HEK293 (cell line): ENCODE measurements at regions not wholly inside any gene's neighbourhood (a gene's known extent, or its start where the extent isn't known, plus 50 kb on each side); places are given as distances from the start of the nearest gene placed in this dataset.

Source experiments
- CTCF ChIA-PET: fragments of 350-600 bp; formaldehyde crosslinking; extraction: SDS; loops from one replicate; lab custom pipeline; 2021; ENCODE audit warnings: antibody characterized with exemption; lab: Yijun Ruan, JAX
- POLR2A ChIA-PET: fragments of 300-600 bp; formaldehyde crosslinking; extraction: SDS; loops from one replicate; lab custom pipeline; 2020; ENCODE audit warnings: antibody characterized with exemption, inconsistent platforms; lab: Yijun Ruan, JAX
- H3K27ac ChIP-seq: fragments of 200-500 bp; sonication (Bioruptor generic); 2 replicates; pipeline ENCODE4 v1.5.1; 2014; ENCODE audit warnings: low read depth, low read length, control low read depth, inconsistent platforms; ENCODE audit errors: extremely low read depth
- H3K36me3 ChIP-seq, 2 experiments: fragments of 200-500 bp in 1 of 2; sonication (Bioruptor generic) in 1 of 2; 1 replicate in 1 of 2; 2 replicates in 1 of 2; pipeline ENCODE4 v1.5.1; 2014 to 2017; ENCODE audit warnings: inconsistent platforms in 2 of 2, low read length in 2 of 2; ENCODE audit not compliant: control insufficient read depth in 2 of 2, insufficient read depth in 1 of 2
- H3K4me1 ChIP-seq: fragments of 200-500 bp; sonication (Bioruptor generic); 2 replicates; pipeline ENCODE4 v1.5.1; 2014; ENCODE audit warnings: mild to moderate bottlenecking, low read length, inconsistent platforms; ENCODE audit not compliant: control insufficient read depth, insufficient read depth
- H3K4me3 ChIP-seq: 2 replicates; pipeline ENCODE4 v1.5.1; 2011; ENCODE audit warnings: low read depth, mild to moderate bottlenecking, control low read depth, low read length, moderate library complexity
- H3K9me3 ChIP-seq: fragments of 200-500 bp; sonication (Bioruptor generic); 2 replicates; pipeline ENCODE4 v1.5.1; 2014; ENCODE audit warnings: low read depth, low read length, inconsistent platforms; ENCODE audit not compliant: control insufficient read depth, insufficient read depth
- BCL11B ChIP-seq: fragments of 450-650 bp; formaldehyde crosslinking; IDR thresholded peaks from 2 replicates; pipeline ENCODE4 v1.5.1; 2016; ENCODE audit warnings: low read depth, missing biosample characterization, missing genetic modification characterization
- FEZF1 ChIP-seq: fragments of 450-650 bp; formaldehyde crosslinking; IDR thresholded peaks from 2 replicates; pipeline ENCODE4 v1.5.1; 2016; ENCODE audit warnings: missing biosample characterization, missing genetic modification characterization
- HOXC10 ChIP-seq: sonication (generic); formaldehyde crosslinking; IDR thresholded peaks from 2 replicates; pipeline ENCODE4 v1.8.1; 2023; ENCODE audit warnings: mild to moderate bottlenecking, missing genetic modification reagents
- HOXD13 ChIP-seq: sonication (generic); formaldehyde crosslinking; IDR thresholded peaks from 2 replicates; pipeline ENCODE4 v1.8.0; 2022; ENCODE audit warnings: missing genetic modification reagents, borderline replicate concordance
- KLF9 ChIP-seq: fragments of 450-650 bp; formaldehyde crosslinking; IDR thresholded peaks from 2 replicates; pipeline ENCODE4 v1.5.1; 2016; ENCODE audit warnings: missing biosample characterization, missing genetic modification characterization, low read depth
- MEIS1 ChIP-seq: sonication (generic); formaldehyde crosslinking; IDR thresholded peaks from 2 replicates; pipeline ENCODE4 v1.8.1; 2022; ENCODE audit warnings: missing genetic modification reagents, mild to moderate bottlenecking, borderline replicate concordance
- RBAK ChIP-seq: fragments of 450-650 bp; formaldehyde crosslinking; IDR thresholded peaks from 2 replicates; pipeline ENCODE4 v1.5.1; 2016; ENCODE audit warnings: missing biosample characterization, missing genetic modification characterization
- SP2 ChIP-seq: fragments of 450-650 bp; formaldehyde crosslinking; IDR thresholded peaks from 2 replicates; pipeline ENCODE4 v1.5.1; 2016; ENCODE audit warnings: missing biosample characterization, missing genetic modification characterization
- ZNF112 ChIP-seq: fragments of 450-650 bp; formaldehyde crosslinking; IDR thresholded peaks from 2 replicates; pipeline ENCODE4 v1.5.0; 2017; ENCODE audit warnings: missing biosample characterization, missing genetic modification characterization
- ZNF221 ChIP-seq: fragments of 450-650 bp; formaldehyde crosslinking; IDR thresholded peaks from 2 replicates; pipeline ENCODE4 v1.5.1; 2017; ENCODE audit warnings: missing biosample characterization, missing genetic modification characterization, borderline replicate concordance
- ZNF324 ChIP-seq: fragments of 450-650 bp; formaldehyde crosslinking; IDR thresholded peaks from 2 replicates; pipeline ENCODE4 v1.5.1; 2016; ENCODE audit warnings: missing biosample characterization, missing genetic modification characterization
- ZNF416 ChIP-seq: fragments of 450-650 bp; formaldehyde crosslinking; IDR thresholded peaks from 2 replicates; pipeline ENCODE4 v1.5.1; 2016; ENCODE audit warnings: missing biosample characterization, missing genetic modification characterization
- ZNF514 ChIP-seq: fragments of 450-650 bp; formaldehyde crosslinking; IDR thresholded peaks from 2 replicates; pipeline ENCODE4 v1.5.1; 2016; ENCODE audit warnings: missing biosample characterization, missing genetic modification characterization
- ZNF521 ChIP-seq: fragments of 450-650 bp; formaldehyde crosslinking; IDR thresholded peaks from 2 replicates; pipeline ENCODE4 v1.5.1; 2017; ENCODE audit warnings: missing biosample characterization, mild to moderate bottlenecking, missing genetic modification characterization
- ZNF530 ChIP-seq: fragments of 450-650 bp; formaldehyde crosslinking; IDR thresholded peaks from 2 replicates; pipeline ENCODE4 v1.5.1; 2016; ENCODE audit warnings: low read depth, missing biosample characterization, missing genetic modification characterization
- ZNF585B ChIP-seq: fragments of 450-650 bp; formaldehyde crosslinking; IDR thresholded peaks from 2 replicates; pipeline ENCODE4 v1.5.1; 2016; ENCODE audit warnings: missing biosample characterization, missing genetic modification characterization
- ZNF623 ChIP-seq: fragments of 450-650 bp; formaldehyde crosslinking; IDR thresholded peaks from 2 replicates; pipeline ENCODE4 v1.5.1; 2016; ENCODE audit warnings: missing biosample characterization, missing genetic modification characterization
- ZNF626 ChIP-seq: fragments of 450-650 bp; sonication (Bioruptor Pico); formaldehyde crosslinking; IDR thresholded peaks from 2 replicates; pipeline ENCODE4 v1.5.1; 2018; ENCODE audit warnings: missing biosample characterization, missing genetic modification characterization, inconsistent platforms
- ZNF660 ChIP-seq: fragments of 450-650 bp; IDR thresholded peaks from 2 replicates; pipeline ENCODE4 v1.5.1; 2018; ENCODE audit warnings: missing biosample characterization, mild to moderate bottlenecking, missing genetic modification characterization
- ZNF664 ChIP-seq: fragments of 450-650 bp; formaldehyde crosslinking; IDR thresholded peaks from 2 replicates; pipeline ENCODE4 v1.5.1; 2016; ENCODE audit warnings: missing biosample characterization, missing genetic modification characterization
- ZNF843 ChIP-seq: fragments of 450-650 bp; formaldehyde crosslinking; IDR thresholded peaks from 2 replicates; pipeline ENCODE4 v1.5.1; 2016; ENCODE audit warnings: missing biosample characterization, missing genetic modification characterization
- ZSCAN30 ChIP-seq: fragments of 450-650 bp; IDR thresholded peaks from 2 replicates; pipeline ENCODE4 v1.5.1; 2018; ENCODE audit warnings: missing biosample characterization, mild to moderate bottlenecking, missing genetic modification characterization, moderate library complexity
- TF ChIP-seq, protein P1 (sequence below): fragments of 450-650 bp; formaldehyde crosslinking; IDR thresholded peaks from 2 replicates; pipeline ENCODE4 v1.5.1; 2016; ENCODE audit warnings: missing biosample characterization, missing genetic modification characterization
- TF ChIP-seq, protein P2 (sequence below): fragments of 450-650 bp; formaldehyde crosslinking; IDR thresholded peaks from 2 replicates; pipeline ENCODE4 v1.5.1; 2016; ENCODE audit warnings: missing biosample characterization, missing genetic modification characterization
- TF ChIP-seq, protein P3 (sequence below): fragments of 450-650 bp; formaldehyde crosslinking; IDR thresholded peaks from 2 replicates; pipeline ENCODE4 v1.5.1; 2017; ENCODE audit warnings: missing biosample characterization, missing genetic modification characterization
- TF ChIP-seq, protein P4 (sequence below): fragments of 450-650 bp; formaldehyde crosslinking; IDR thresholded peaks from 2 replicates; pipeline ENCODE4 v1.5.1; 2016; ENCODE audit warnings: missing biosample characterization, missing genetic modification characterization, low read depth

DNA sequence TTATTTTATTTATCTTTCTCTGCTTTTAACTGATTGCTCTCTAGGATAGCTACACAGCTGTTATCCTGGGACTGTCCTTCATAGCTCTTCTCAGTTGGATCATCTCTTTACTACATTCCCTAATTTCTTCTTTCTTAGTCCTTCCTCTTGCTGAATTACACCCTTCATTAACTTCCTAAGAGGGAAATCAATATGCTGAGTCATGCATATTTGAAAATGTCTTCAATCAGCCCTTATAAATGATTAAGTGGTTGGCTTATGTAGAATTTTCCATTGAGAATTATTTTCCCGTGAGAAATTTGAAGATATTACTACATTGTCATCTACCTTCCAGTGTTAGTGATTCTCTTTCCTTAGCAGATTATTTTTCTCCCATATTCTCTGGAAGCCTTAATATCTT is 214.2 kb downstream of the SOCS6 start:
- Histone ChIP-seq H3K4me3 (no peak overlapping the region), H3K4me1 (no peaks in the 10 kb centered on the region), H3K9me3 (no peaks in the 10 kb centered on the region), H3K36me3 (no peaks in the 10 kb centered on the region), H3K27ac (no peak overlapping the region)
- ChIA-PET POLR2A (no interaction called here), CTCF (no interaction called here)
- no peak for TF ChIP-seq ZNF626 (tag by site-specific recombination)
- no peak for TF ChIP-seq HOXD13 (CRISPR knock-in tag)
- TF ChIP-seq ZNF585B (tag by site-specific recombination), result no peak
- TF ChIP-seq KLF9 (tag by site-specific recombination), result no peak
- no peak for TF ChIP-seq ZNF324 (tag by site-specific recombination)
- no peak for TF ChIP-seq ZNF416
- no peak for TF ChIP-seq SP2
- no peak for TF ChIP-seq ZNF530 (tag by site-specific recombination)
- TF ChIP-seq MEIS1 (CRISPR knock-in tag), result no peak
- TF ChIP-seq, protein P1, sequence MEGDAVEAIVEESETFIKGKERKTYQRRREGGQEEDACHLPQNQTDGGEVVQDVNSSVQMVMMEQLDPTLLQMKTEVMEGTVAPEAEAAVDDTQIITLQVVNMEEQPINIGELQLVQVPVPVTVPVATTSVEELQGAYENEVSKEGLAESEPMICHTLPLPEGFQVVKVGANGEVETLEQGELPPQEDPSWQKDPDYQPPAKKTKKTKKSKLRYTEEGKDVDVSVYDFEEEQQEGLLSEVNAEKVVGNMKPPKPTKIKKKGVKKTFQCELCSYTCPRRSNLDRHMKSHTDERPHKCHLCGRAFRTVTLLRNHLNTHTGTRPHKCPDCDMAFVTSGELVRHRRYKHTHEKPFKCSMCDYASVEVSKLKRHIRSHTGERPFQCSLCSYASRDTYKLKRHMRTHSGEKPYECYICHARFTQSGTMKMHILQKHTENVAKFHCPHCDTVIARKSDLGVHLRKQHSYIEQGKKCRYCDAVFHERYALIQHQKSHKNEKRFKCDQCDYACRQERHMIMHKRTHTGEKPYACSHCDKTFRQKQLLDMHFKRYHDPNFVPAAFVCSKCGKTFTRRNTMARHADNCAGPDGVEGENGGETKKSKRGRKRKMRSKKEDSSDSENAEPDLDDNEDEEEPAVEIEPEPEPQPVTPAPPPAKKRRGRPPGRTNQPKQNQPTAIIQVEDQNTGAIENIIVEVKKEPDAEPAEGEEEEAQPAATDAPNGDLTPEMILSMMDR (tag by site-specific recombination), result no peak
- TF ChIP-seq RBAK (tag by site-specific recombination), result no peak
- TF ChIP-seq ZNF664 (tag by site-specific recombination), result no peak
- no peak for TF ChIP-seq FEZF1 (tag by site-specific recombination)

DNA sequence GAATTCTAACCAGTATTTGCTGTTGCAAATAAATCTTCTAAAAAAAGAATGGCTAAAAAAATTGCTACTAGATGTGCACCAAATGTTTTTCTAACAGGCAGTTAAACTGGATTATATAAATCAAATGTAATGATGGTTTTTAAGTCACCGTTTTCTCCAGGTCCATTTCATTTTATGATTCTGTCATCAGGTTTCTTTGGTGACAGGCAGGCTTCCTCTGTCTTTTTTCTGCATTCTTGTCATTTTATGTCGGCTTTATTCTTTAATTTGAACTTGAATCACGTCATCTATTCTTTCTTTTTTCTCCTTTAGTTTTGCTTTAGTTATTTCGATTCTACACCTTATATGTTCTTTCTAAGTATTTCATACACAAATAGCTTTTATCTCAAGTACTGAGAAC is 212.5 kb downstream of the SOCS6 start:
- Histone ChIP-seq H3K9me3 (no peaks in the 10 kb centered on the region), H3K36me3 (no peaks in the 10 kb centered on the region), H3K4me1 (peaks cover 6% of the 10 kb centered on the region; the same call in 1 of the 2 replicates), H3K4me3 (no peak overlapping the region), H3K27ac (no peak overlapping the region)
- ChIA-PET CTCF (interaction anchor here (3.6 kb wide), 1 partner anchor 10 kb away, joined by 31 read pairs; no protein-coding TSS in a partner anchor), POLR2A (no interaction called here)
- TF ChIP-seq ZNF221 (no peak), ZNF112 (no peak), ZSCAN30 (tag by site-specific recombination) (no peak), BCL11B (tag by site-specific recombination) (no peak), ZNF843 (tag by site-specific recombination) (no peak), HOXC10 (CRISPR knock-in tag) (no peak), ZNF521 (no peak), FEZF1 (tag by site-specific recombination) (peak; percentile 92), RBAK (tag by site-specific recombination) (no peak), ZNF660 (tag by site-specific recombination) (no peak), ZNF514 (tag by site-specific recombination) (no peak), ZNF623 (tag by site-specific recombination) (no peak)
- TF ChIP-seq, protein P2, sequence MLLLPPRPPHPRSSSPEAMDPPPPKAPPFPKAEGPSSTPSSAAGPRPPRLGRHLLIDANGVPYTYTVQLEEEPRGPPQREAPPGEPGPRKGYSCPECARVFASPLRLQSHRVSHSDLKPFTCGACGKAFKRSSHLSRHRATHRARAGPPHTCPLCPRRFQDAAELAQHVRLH (tag by site-specific recombination), result no peak
- TF ChIP-seq, protein P3, sequence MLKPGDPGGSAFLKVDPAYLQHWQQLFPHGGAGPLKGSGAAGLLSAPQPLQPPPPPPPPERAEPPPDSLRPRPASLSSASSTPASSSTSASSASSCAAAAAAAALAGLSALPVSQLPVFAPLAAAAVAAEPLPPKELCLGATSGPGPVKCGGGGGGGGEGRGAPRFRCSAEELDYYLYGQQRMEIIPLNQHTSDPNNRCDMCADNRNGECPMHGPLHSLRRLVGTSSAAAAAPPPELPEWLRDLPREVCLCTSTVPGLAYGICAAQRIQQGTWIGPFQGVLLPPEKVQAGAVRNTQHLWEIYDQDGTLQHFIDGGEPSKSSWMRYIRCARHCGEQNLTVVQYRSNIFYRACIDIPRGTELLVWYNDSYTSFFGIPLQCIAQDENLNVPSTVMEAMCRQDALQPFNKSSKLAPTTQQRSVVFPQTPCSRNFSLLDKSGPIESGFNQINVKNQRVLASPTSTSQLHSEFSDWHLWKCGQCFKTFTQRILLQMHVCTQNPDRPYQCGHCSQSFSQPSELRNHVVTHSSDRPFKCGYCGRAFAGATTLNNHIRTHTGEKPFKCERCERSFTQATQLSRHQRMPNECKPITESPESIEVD (tag by site-specific recombination), result peak; percentile 62
- TF ChIP-seq, protein P4, sequence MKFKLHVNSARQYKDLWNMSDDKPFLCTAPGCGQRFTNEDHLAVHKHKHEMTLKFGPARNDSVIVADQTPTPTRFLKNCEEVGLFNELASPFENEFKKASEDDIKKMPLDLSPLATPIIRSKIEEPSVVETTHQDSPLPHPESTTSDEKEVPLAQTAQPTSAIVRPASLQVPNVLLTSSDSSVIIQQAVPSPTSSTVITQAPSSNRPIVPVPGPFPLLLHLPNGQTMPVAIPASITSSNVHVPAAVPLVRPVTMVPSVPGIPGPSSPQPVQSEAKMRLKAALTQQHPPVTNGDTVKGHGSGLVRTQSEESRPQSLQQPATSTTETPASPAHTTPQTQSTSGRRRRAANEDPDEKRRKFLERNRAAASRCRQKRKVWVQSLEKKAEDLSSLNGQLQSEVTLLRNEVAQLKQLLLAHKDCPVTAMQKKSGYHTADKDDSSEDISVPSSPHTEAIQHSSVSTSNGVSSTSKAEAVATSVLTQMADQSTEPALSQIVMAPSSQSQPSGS, result peak; percentile 67; the same call in 1 of the 2 replicates
